GM18517 (cell line): ENCODE measurements at regions not wholly inside any gene's neighbourhood (a gene's known extent, or its start where the extent isn't known, plus 50 kb on each side); places are given as distances from the start of the nearest gene placed in this dataset.
"Not testable (repeated sequence)": the region's sequence is repeated elsewhere in the genome, so short reads cannot be mapped to it uniquely, and the experiment has no call there.

Experiments
- ATAC-seq: cut with Tn5 transposase; IDR thresholded peaks from one replicate; pipeline ENCODE4 v1.9.1; 2021; ENCODE audit warnings: mild to moderate bottlenecking, moderate library complexity; ENCODE audit not compliant: unreplicated experiment

GRCh38 chr9:16052757-16053530 lies 500.1 kb downstream of the CCDC171 start:
- no peak for ATAC-seq

GRCh38 chr9:16057541-16057940 lies 504.7 kb downstream of the CCDC171 start:
- no peak for ATAC-seq

GRCh38 chr9:16058131-16058549 lies 505.3 kb downstream of the CCDC171 start:
- no peak for ATAC-seq

- no peak for ATAC-seq
Measured at GRCh38 chr9:16060436-16061129, 507.7 kb downstream of the CCDC171 start.

DNA sequence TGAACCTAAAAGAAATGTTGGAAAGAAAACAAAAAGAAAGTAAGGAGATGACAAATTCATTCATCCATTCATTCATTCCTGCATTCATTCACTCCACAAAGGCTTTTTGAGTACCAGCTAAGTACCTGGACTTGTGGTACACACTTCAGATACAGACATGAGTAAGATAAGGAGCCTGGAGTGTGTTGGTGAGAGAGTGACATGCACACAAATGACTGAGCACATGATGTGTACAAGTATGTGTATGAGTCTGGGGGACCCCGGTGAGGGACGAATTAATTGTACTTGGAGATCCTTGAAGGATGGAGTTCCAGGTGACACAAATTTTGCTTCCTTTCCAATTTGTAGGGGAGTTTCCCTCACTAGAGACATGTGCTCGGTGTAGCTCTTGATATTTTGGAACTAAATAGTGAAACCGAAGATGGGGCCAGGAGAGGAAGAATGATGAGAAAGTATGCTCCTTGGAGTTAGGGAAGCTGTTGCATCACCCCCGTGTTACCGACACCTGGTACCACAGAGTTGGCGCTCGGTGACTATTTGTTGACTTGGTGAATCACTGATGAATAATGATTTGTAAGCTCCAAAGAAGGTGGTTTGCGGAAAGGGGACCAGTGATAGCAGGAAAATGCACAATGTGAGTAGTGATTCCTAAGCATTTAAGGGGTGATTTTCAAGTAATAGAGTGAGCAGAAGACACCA lies 509.8 kb downstream of the CCDC171 start:
- ATAC-seq, result no peak

DNA sequence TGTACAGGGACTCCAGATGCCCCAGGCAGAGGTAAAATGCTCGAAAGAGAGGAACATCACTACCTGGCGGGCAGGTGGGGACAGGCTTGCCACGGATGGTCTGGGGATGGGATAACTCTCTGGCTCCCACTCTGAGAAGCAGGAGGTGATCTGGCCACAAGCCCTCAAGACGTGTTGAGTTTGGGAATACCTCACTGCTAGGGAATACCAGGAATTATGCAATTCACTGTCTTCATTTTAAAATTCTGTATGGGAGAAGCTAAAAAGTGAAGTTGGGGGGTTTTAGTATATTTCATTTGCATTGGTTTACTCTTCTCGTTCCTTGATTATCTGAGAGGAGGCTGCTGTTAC lies 510.4 kb downstream of the CCDC171 start:
- no peak for ATAC-seq

- no peak for ATAC-seq
Measured at GRCh38 chr9:16064771-16065170, 511.9 kb downstream of the CCDC171 start.

DNA sequence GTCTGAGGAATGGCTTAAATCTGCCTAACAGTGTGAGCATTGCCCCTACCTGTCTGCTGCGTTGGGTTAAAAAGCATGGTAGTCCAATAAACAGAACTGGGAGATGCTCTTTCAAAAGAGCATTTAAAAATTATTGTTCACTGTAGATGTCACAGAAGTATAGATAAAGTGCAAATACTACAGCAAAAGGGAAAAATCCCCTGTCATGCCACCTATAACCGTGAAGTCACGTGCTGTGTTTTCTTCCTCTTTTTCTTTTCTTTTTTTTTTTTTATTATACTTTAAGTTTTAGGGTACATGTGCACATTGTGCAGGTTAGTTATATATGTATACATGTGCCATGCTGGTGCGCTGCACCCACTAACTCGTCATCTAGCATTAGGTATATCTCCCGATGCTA lies 513.4 kb downstream of the CCDC171 start:
- ATAC-seq, result not testable (repeated sequence)

- ATAC-seq, result no peak
Measured at GRCh38 chr9:16068476-16068875, 515.6 kb downstream of the CCDC171 start.

- ATAC-seq, result no peak
Measured at GRCh38 chr9:16069249-16069648, 516.4 kb downstream of the CCDC171 start.

GRCh38 chr9:16069671-16070454 lies 517.0 kb downstream of the CCDC171 start:
- ATAC-seq, result no peak

DNA sequence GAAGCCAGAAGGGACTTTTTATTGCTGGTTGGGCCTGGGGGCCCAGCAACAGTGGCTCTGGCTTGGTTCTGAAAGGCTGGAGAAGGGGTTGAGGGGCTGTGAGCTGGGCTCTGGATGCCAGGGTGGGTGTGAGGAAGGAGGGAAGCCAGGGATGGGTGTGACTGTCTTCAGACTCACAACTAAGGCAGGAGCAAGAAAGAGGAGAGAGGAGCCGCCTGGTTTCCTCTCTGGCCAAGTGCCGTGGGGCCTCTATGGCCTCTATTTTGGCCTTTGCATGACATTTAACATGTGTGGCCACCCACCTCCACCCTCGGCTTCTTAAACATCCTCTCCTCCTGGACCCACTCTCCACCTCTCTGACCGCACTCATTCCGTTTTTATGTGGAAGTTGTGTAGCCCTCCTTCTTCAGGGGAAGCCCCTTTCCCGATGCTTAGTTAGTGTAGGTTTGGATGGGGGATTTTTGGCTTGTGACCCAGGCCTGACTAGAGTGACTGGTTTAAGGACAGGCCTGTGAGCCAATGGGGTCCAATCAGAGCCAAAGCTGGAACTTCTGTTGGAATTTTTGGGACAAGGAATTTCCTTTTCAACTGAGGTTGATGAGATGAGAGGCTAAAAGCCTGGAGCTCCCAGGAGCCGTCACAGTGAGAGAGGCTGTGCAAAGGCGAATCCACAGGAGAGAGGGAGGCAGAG lies 517.8 kb downstream of the CCDC171 start:
- ATAC-seq, result no peak

- ATAC-seq, result no peak
Measured at GRCh38 chr9:16071400-16071799, 518.6 kb downstream of the CCDC171 start.

GRCh38 chr9:16074963-16075362 lies 522.1 kb downstream of the CCDC171 start:
- ATAC-seq, result no peak

DNA sequence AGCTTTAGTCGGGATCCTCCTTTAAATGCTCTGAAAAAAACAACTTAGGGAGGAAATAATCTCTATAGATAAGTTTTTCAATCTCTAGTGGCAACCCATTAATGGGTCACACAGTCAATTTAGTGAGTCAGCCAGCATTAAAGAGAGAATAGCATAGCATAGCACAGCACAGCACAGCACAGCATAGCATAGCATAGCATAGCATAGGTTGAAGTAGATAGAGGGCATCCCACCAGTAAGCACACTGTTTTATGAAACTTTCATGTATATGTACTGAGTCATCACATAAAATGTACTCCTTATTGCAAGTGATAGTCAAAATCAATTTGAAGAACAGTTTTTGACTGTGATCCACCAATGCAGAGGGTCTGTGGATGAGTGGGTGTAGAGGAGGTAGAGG lies 522.9 kb downstream of the CCDC171 start:
- ATAC-seq, result no peak

GRCh38 chr9:16076511-16076910 lies 523.7 kb downstream of the CCDC171 start:
- ATAC-seq, result no peak

DNA sequence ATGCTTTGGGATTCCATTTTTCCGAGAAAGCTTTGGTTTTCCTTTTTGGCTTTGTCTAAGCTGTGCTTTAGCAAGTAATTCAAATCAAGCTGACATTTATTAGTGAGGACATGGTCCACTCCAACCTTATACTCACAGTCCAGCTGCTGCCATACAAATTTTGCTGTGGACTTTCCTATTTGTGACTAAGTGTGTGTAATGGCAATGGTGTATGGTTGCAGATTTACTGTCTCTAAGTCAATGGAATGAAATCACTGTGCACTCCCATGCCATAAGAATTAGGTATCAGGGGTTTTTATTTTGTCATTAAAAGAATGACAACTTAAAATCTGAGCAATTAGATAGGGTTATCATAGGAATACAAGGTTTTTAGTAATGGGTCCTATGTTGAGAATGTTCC lies 530.0 kb downstream of the CCDC171 start:
- ATAC-seq, result no peak

- ATAC-seq, result no peak
Measured at GRCh38 chr9:16085167-16085726, 532.4 kb downstream of the CCDC171 start.

GRCh38 chr9:16090907-16091629 lies 538.2 kb downstream of the CCDC171 start:
- ATAC-seq, result no peak
